Neural progenitor cell (in vitro differentiated cells): ENCODE measurements at regions not wholly inside any gene's neighbourhood (a gene's known extent, or its start where the extent isn't known, plus 50 kb on each side); places are given as distances from the start of the nearest gene placed in this dataset.
"Not testable (repeated sequence)": the region's sequence is repeated elsewhere in the genome, so short reads cannot be mapped to it uniquely, and the experiment has no call there.

ENCODE experiments used
- DNase-seq: peaks from one replicate; pipeline ENCODE4 v3.0.0-alpha.2; 2016; ENCODE audit warnings: low spot score
- H2AFZ ChIP-seq: fragments of 200-600 bp; sonication (generic); replicated peaks from 2 replicates; pipeline ENCODE4 v1.6.1; 2016; ENCODE audit warnings: antibody characterized with exemption
- H3F3A ChIP-seq: fragments of 200-600 bp; sonication (generic); 2 replicates; pipeline ENCODE4 v1.6.1; 2016; ENCODE audit warnings: antibody characterized with exemption, low read depth
- H3K27ac ChIP-seq: fragments of 200-600 bp; sonication (generic); 2 replicates; pipeline ENCODE4 v1.5.1; 2016; ENCODE audit warnings: mild to moderate bottlenecking
- H3K27me3 ChIP-seq: fragments of 200-600 bp; sonication (generic); 2 replicates; pipeline ENCODE4 v1.6.1; 2016; ENCODE audit warnings: mild to moderate bottlenecking, moderate library complexity
- H3K36me3 ChIP-seq: fragments of 200-600 bp; sonication (generic); 2 replicates; pipeline ENCODE4 v1.5.1; 2016
- H3K4me1 ChIP-seq: fragments of 200-600 bp; sonication (generic); 2 replicates; pipeline ENCODE4 v1.6.1; 2016; ENCODE audit warnings: mixed run types
- H3K4me2 ChIP-seq: fragments of 200-600 bp; sonication (generic); 2 replicates; pipeline ENCODE4 v1.6.1; 2016
- H3K4me3 ChIP-seq: fragments of 200-600 bp; sonication (generic); 2 replicates; pipeline ENCODE4 v1.5.1; 2016
- H3K79me2 ChIP-seq: fragments of 200-600 bp; sonication (generic); 2 replicates; pipeline ENCODE4 v1.6.1; 2016; ENCODE audit warnings: low read depth
- H3K9ac ChIP-seq: fragments of 200-600 bp; sonication (generic); 2 replicates; pipeline ENCODE4 v1.6.1; 2016
- H3K9me3 ChIP-seq: fragments of 200-600 bp; sonication (generic); 2 replicates; pipeline ENCODE4 v1.5.1; 2016; ENCODE audit warnings: low read depth
- H4K20me1 ChIP-seq: fragments of 200-600 bp; sonication (generic); 2 replicates; pipeline ENCODE4 v1.6.1; 2016; ENCODE audit warnings: low read depth
- H3K27ac Mint-ChIP-seq: 3 replicates; pipeline ENCODE4 v1.8.0; 2021; ENCODE audit warnings: mixed read lengths
- H3K27me3 Mint-ChIP-seq: 2 replicates; pipeline ENCODE4 v1.8.0; 2022; ENCODE audit warnings: low read depth, mild to moderate bottlenecking, inconsistent platforms, moderate library complexity, mixed read lengths; ENCODE audit not compliant: insufficient read depth
- H3K36me3 Mint-ChIP-seq: 3 replicates; pipeline ENCODE4 v1.8.0; 2021; ENCODE audit warnings: mixed read lengths
- H3K4me1 Mint-ChIP-seq: 3 replicates; pipeline ENCODE4 v1.8.0; 2021; ENCODE audit warnings: mixed read lengths
- H3K4me3 Mint-ChIP-seq: 3 replicates; pipeline ENCODE4 v1.8.0; 2021; ENCODE audit warnings: mild to moderate bottlenecking, moderate library complexity, mixed read lengths
- H3K9me3 Mint-ChIP-seq: 3 replicates; pipeline ENCODE4 v1.8.0; 2020; ENCODE audit warnings: mixed read lengths
- EZH2 ChIP-seq: fragments of 200-600 bp; sonication (generic); IDR thresholded peaks from 2 replicates; pipeline ENCODE4 v1.6.1; 2017; ENCODE audit warnings: antibody characterized with exemption, mild to moderate bottlenecking, moderate library complexity
- EZH2phosphoT487 ChIP-seq: fragments of 200-600 bp; sonication (generic); IDR thresholded peaks from 2 replicates; pipeline ENCODE4 v1.6.1; 2017; ENCODE audit warnings: antibody characterized with exemption
- TF ChIP-seq, protein P1 (sequence below): fragments of 200-600 bp; sonication (generic); IDR thresholded peaks from 2 replicates; pipeline ENCODE4 v1.5.1; 2017; ENCODE audit warnings: antibody characterized with exemption, mild to moderate bottlenecking

- H3K4me2 ChIP-seq, result no peak overlapping the region
- no peaks in the 10 kb centered on the region for H4K20me1 ChIP-seq
- DNase-seq, result no peak
- TF ChIP-seq, protein P1, sequence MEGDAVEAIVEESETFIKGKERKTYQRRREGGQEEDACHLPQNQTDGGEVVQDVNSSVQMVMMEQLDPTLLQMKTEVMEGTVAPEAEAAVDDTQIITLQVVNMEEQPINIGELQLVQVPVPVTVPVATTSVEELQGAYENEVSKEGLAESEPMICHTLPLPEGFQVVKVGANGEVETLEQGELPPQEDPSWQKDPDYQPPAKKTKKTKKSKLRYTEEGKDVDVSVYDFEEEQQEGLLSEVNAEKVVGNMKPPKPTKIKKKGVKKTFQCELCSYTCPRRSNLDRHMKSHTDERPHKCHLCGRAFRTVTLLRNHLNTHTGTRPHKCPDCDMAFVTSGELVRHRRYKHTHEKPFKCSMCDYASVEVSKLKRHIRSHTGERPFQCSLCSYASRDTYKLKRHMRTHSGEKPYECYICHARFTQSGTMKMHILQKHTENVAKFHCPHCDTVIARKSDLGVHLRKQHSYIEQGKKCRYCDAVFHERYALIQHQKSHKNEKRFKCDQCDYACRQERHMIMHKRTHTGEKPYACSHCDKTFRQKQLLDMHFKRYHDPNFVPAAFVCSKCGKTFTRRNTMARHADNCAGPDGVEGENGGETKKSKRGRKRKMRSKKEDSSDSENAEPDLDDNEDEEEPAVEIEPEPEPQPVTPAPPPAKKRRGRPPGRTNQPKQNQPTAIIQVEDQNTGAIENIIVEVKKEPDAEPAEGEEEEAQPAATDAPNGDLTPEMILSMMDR, result no peak
- TF ChIP-seq EZH2phosphoT487, result no peak
- no peak for TF ChIP-seq EZH2
- Mint-ChIP-seq H3K27ac (no peak overlapping the region), H3K27me3 (peaks cover 5% of the 10 kb centered on the region), H3K9me3 (peaks cover 63% of the 10 kb centered on the region), H3K36me3 (no peaks in the 10 kb centered on the region), H3K4me1 (no peaks in the 10 kb centered on the region), H3K4me3 (no peak overlapping the region)
- H3K79me2 ChIP-seq, result no peaks in the 10 kb centered on the region
- no peak overlapping the region for H3K27ac ChIP-seq
- H3K36me3 ChIP-seq, result no peaks in the 10 kb centered on the region
- H3K9me3 ChIP-seq, result peaks cover 14% of the 10 kb centered on the region
- no peak overlapping the region for H3K4me3 ChIP-seq
- H3K9ac ChIP-seq, result no peak overlapping the region
- no peaks in the 10 kb centered on the region for H3K4me1 ChIP-seq
- no peaks in the 10 kb centered on the region for H3F3A ChIP-seq
- H2AFZ ChIP-seq, result no peak overlapping the region
- no peaks in the 10 kb centered on the region for H3K27me3 ChIP-seq
Measured at GRCh38 chr14:105968291-105968690, 441.9 kb downstream of the TMEM121 start.

GRCh38 chr14:105969026-105969425 is 442.6 kb downstream of the TMEM121 start:
- not testable (repeated sequence) for H3K4me1 ChIP-seq, DNase-seq, H3K9me3 ChIP-seq, H3K4me2 ChIP-seq, H2AFZ ChIP-seq, H3K79me2 ChIP-seq, H4K20me1 ChIP-seq, H3K9ac ChIP-seq, H3F3A ChIP-seq, H3K27me3 Mint-ChIP-seq, H3K36me3 ChIP-seq, H3K27ac Mint-ChIP-seq, H3K27ac ChIP-seq, H3K4me3 Mint-ChIP-seq, H3K27me3 ChIP-seq, H3K4me1 Mint-ChIP-seq, H3K36me3 Mint-ChIP-seq, H3K4me3 ChIP-seq
- H3K9me3 Mint-ChIP-seq, result peaks cover 64% of the 10 kb centered on the region

- H2AFZ ChIP-seq, H3K79me2 ChIP-seq, H3K36me3 Mint-ChIP-seq, H3K4me2 ChIP-seq, H3F3A ChIP-seq, H3K4me1 ChIP-seq, H3K4me3 Mint-ChIP-seq, H3K27ac ChIP-seq, H3K9ac ChIP-seq, H3K27ac Mint-ChIP-seq, H3K27me3 Mint-ChIP-seq, H3K36me3 ChIP-seq, H3K27me3 ChIP-seq, H3K4me1 Mint-ChIP-seq, DNase-seq, H4K20me1 ChIP-seq, H3K4me3 ChIP-seq: not testable (repeated sequence)
- peaks cover 73% of the 10 kb centered on the region for H3K9me3 Mint-ChIP-seq
- H3K9me3 ChIP-seq, result peaks cover 16% of the 10 kb centered on the region
Measured at GRCh38 chr14:105970821-105971220, 444.4 kb downstream of the TMEM121 start.

DNA sequence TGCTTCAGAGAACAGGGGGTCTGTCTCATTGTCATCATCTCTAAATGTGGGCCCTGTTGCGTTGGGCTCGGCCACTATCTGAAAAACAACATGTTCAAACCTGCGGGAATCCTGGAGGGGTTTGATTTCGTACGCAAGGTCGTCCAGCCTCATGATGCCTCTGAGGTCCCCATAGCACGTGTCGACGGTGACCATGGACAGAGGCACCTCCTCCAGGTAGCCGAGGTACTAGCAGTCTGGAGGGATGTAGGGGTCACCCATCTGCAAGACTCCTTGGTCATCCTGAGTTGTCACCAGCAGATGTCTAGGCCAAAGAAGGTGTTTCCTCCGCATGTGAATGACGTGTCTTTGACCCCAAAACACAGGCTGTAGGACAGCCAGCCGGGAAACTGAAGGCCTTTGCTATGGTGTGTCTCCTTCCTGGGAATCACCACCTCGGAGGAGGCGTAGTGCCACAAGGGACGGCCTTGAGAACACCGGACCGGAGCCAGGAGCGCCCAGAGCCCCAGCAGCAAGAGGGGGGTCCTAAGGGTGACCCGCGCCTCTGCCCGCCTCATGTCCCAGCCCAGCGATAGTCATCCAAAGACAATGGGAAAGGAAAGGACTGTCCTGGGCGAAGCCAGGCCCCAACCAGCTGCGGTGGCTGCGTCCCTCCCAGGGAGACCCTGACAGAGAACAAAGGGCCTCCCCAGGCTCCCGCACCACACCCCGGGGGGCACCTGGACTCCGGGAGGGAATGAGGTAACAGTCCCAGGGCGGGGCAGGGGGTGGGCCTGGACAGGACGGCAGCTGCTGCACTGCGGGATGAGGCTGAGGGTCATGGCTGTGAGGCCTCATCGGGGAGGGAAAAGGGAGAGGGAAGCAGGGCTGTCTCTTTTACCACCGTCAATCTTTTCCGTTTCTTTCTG is 445.5 kb downstream of the TMEM121 start:
- no peak for DNase-seq
- H3K79me2 ChIP-seq, result no peaks in the 10 kb centered on the region
- no peak overlapping the region for H2AFZ ChIP-seq
- H3K27ac ChIP-seq, result no peak overlapping the region
- peaks cover 17% of the 10 kb centered on the region for H3K9me3 ChIP-seq
- no peak overlapping the region for H3K4me3 ChIP-seq
- no peaks in the 10 kb centered on the region for H3K36me3 ChIP-seq
- H3K4me3 Mint-ChIP-seq, result no peak overlapping the region
- H3K27me3 ChIP-seq, result no peaks in the 10 kb centered on the region
- no peak overlapping the region for H3K27ac Mint-ChIP-seq
- H3F3A ChIP-seq, result no peaks in the 10 kb centered on the region
- no peak overlapping the region for H3K4me2 ChIP-seq
- peaks cover 9% of the 10 kb centered on the region for H3K27me3 Mint-ChIP-seq
- H4K20me1 ChIP-seq, result no peaks in the 10 kb centered on the region
- H3K36me3 Mint-ChIP-seq, result no peaks in the 10 kb centered on the region
- H3K9me3 Mint-ChIP-seq, result peaks cover 72% of the 10 kb centered on the region
- no peaks in the 10 kb centered on the region for H3K4me1 ChIP-seq
- H3K4me1 Mint-ChIP-seq, result no peaks in the 10 kb centered on the region
- H3K9ac ChIP-seq, result no peak overlapping the region
- TF ChIP-seq EZH2phosphoT487, result no peak
- TF ChIP-seq EZH2, result no peak
- TF ChIP-seq, protein P1, result no peak
